A549 (cell line): ENCODE measurements at regions not wholly inside any gene's neighbourhood (a gene's known extent, or its start where the extent isn't known, plus 50 kb on each side); places are given as distances from the start of the nearest gene placed in this dataset.

ENCODE experiments used
- ATAC-seq, 2 experiments: fragments of 200-7000 bp in 1 of 2; fragments of >200 bp in 1 of 2; cut with Nextera tagmentation in 1 of 2; cut with Tn5 transposase in 1 of 2; 3 replicates each; pipeline versions ENCODE4 v1.8.0 to v1.9.1; 2018 to 2020; ENCODE audit warnings: mild to moderate bottlenecking in 1 of 2, moderate library complexity in 1 of 2
- CTCF ChIA-PET: fragments of 300-600 bp; sonication (Branson Sonifier 250); formaldehyde crosslinking; extraction: SDS; loops from one replicate; lab custom pipeline; 2021; ENCODE audit warnings: antibody characterized with exemption, inconsistent platforms; lab: Yijun Ruan, JAX
- POLR2A ChIA-PET: fragments of 350-600 bp; formaldehyde crosslinking; extraction: SDS; loops from one replicate; lab custom pipeline; 2021; ENCODE audit warnings: antibody characterized with exemption, inconsistent platforms; lab: Yijun Ruan, JAX
- DNase-seq, 2 experiments: peaks; one replicate each; pipeline versions ENCODE4 v3.0.0 to v3.0.0-alpha.2; 2011 to 2016; ENCODE audit warnings: low read depth in 1 of 2, low spot score in 1 of 2
- FAIRE-seq: peaks from 2 replicates; lab custom pipeline; 2011; peaks lifted over from hg19 to GRCh38; lab: Jason Lieb, UNC
- H3K27ac ChIP-seq, 2 experiments: fragments of >200 bp; sonication (Bioruptor Twin); formaldehyde crosslinking; 3 replicates each; pipeline ENCODE4 v1.5.1; 2016 to 2017
- H3K4me1 ChIP-seq: fragments of >200 bp; sonication (Bioruptor Twin); formaldehyde crosslinking; 3 replicates; pipeline ENCODE4 v1.6.1; 2016
- H3K4me2 ChIP-seq: fragments of >200 bp; sonication (Bioruptor Twin); formaldehyde crosslinking; 3 replicates; pipeline ENCODE4 v1.6.1; 2016
- H3K4me3 ChIP-seq: fragments of >200 bp; sonication (Bioruptor Twin); formaldehyde crosslinking; 3 replicates; pipeline ENCODE4 v1.5.1; 2016
- H3K9me3 ChIP-seq: fragments of >200 bp; sonication (Bioruptor Twin); formaldehyde crosslinking; 3 replicates; pipeline ENCODE4 v1.6.1; 2016
- BHLHE40 ChIP-seq: IDR thresholded peaks from 2 replicates; pipeline ENCODE4 v1.6.1; 2012; ENCODE audit warnings: low read depth, low read length, inconsistent platforms
- CBX2 ChIP-seq: fragments of 200-600 bp; sonication (generic); IDR thresholded peaks from 2 replicates; pipeline ENCODE4 v1.6.1; 2016; ENCODE audit warnings: low read depth, mild to moderate bottlenecking, borderline replicate concordance
- CBX8 ChIP-seq: fragments of 200-600 bp; sonication (generic); IDR thresholded peaks from 2 replicates; pipeline ENCODE4 v1.6.1; 2016
- CEBPB ChIP-seq, 2 experiments: fragments of >200 bp in 1 of 2; sonication (Bioruptor Twin) in 1 of 2; formaldehyde crosslinking in 1 of 2; IDR thresholded peaks; 2 replicates each; pipeline ENCODE4 v1.6.1; 2012 to 2016
- CTCF ChIP-seq: fragments of >200 bp; sonication (Bioruptor Twin); formaldehyde crosslinking; IDR thresholded peaks from 3 replicates; pipeline ENCODE4 v1.5.1; 2016
- EHF ChIP-seq: fragments of 250-450 bp; sonication (Bioruptor Pico); IDR thresholded peaks from 2 replicates; pipeline ENCODE4 v1.5.0; 2020; ENCODE audit warnings: mild to moderate bottlenecking
- FOSB ChIP-seq: fragments of 250-450 bp; sonication (Bioruptor Pico); IDR thresholded peaks from 2 replicates; pipeline ENCODE4 v1.5.0; 2020; ENCODE audit warnings: mild to moderate bottlenecking, moderate library complexity
- FOSL2 ChIP-seq, 2 experiments: fragments of 450-650 bp in 1 of 2; fragments of >200 bp in 1 of 2; sonication (Bioruptor Twin) in 1 of 2; formaldehyde crosslinking; IDR thresholded peaks; 2 replicates each; pipeline versions ENCODE4 v1.5.0 to v1.6.1; 2016 to 2020; ENCODE audit warnings: mild to moderate bottlenecking in 1 of 2, moderate library complexity in 1 of 2
- FOXS1 ChIP-seq: fragments of 250-450 bp; sonication (Bioruptor Pico); IDR thresholded peaks from 2 replicates; pipeline ENCODE4 v1.5.0; 2020; ENCODE audit warnings: mild to moderate bottlenecking, moderate library complexity
- HOXA7 ChIP-seq: fragments of 250-450 bp; sonication (Bioruptor Pico); IDR thresholded peaks from 2 replicates; pipeline ENCODE4 v1.5.0; 2020; ENCODE audit warnings: mild to moderate bottlenecking, moderate library complexity
- HOXB5 ChIP-seq: fragments of 250-450 bp; sonication (Bioruptor Pico); IDR thresholded peaks from 2 replicates; pipeline ENCODE4 v1.5.0; 2020; ENCODE audit warnings: mild to moderate bottlenecking, moderate library complexity
- KDM5A ChIP-seq: fragments of 200-600 bp; sonication (generic); IDR thresholded peaks from 2 replicates; pipeline ENCODE4 v1.6.1; 2016; ENCODE audit warnings: antibody characterized with exemption, mild to moderate bottlenecking
- PHF8 ChIP-seq: fragments of 200-600 bp; sonication (generic); IDR thresholded peaks from 2 replicates; pipeline ENCODE4 v1.6.1; 2016; ENCODE audit warnings: low read depth, mild to moderate bottlenecking, antibody characterized with exemption, moderate library complexity, borderline replicate concordance
- POLR2AphosphoS2 ChIP-seq: conservative IDR thresholded peaks from 2 replicates; pipeline ENCODE4 v1.6.1; 2012; ENCODE audit warnings: low read length, improper control_type of control experiment, inconsistent platforms
- RFX5 ChIP-seq: fragments of 450-650 bp; IDR thresholded peaks from 2 replicates; pipeline ENCODE4 v1.7.1; 2014; ENCODE audit warnings: antibody characterized with exemption, mild to moderate bottlenecking, moderate library complexity
- SMC3 ChIP-seq: fragments of >200 bp; sonication (Bioruptor Twin); formaldehyde crosslinking; IDR thresholded peaks from 3 replicates; pipeline ENCODE4 v1.6.1; 2018; ENCODE audit warnings: inconsistent platforms
- SREBF2 ChIP-seq: fragments of 450-650 bp; IDR thresholded peaks from 2 replicates; pipeline ENCODE4 v1.6.1; 2014; ENCODE audit warnings: mild to moderate bottlenecking, moderate library complexity
- TP53 ChIP-seq: fragments of 250-450 bp; sonication (Bioruptor Pico); IDR thresholded peaks from 2 replicates; pipeline ENCODE4 v1.5.0; 2021; ENCODE audit warnings: mild to moderate bottlenecking, moderate library complexity
- WGBS: methylation state at CpG from one replicate; pipeline ENCODE4 v1.1.6; 2017; ENCODE audit errors: missing lambda C conversion rate; 5-methylcytosine and 5-hydroxymethylcytosine counted together
- TF ChIP-seq, protein P1 (sequence below): fragments of 150-350 bp; IDR thresholded peaks from 2 replicates; pipeline ENCODE4 v1.6.1; 2014; ENCODE audit warnings: low read depth, mild to moderate bottlenecking, low read length
- TF ChIP-seq, protein P2 (sequence below): fragments of 250-450 bp; sonication (Bioruptor Pico); IDR thresholded peaks from 2 replicates; pipeline ENCODE4 v1.5.0; 2020; ENCODE audit warnings: low read depth, mild to moderate bottlenecking, moderate library complexity
- TF ChIP-seq, protein P3 (sequence below): IDR thresholded peaks from 2 replicates; pipeline ENCODE4 v1.6.1; 2012; ENCODE audit warnings: low read depth, borderline replicate concordance

GRCh38 chr5:51995773-51996306 is 612.6 kb downstream of the ISL1 start:
- WGBS, result 2% methylated on average over 5 of the region's 5 CpGs
- no peak for DNase-seq
- Histone ChIP-seq H3K9me3 (no peaks in the 10 kb centered on the region), H3K4me1 (no peaks in the 10 kb centered on the region), H3K27ac (no peak overlapping the region), H3K4me2 (no peak overlapping the region), H3K4me3 (no peak overlapping the region)
- ChIA-PET CTCF (no interaction called here), POLR2A (no interaction called here)
- no peak for ATAC-seq
- no peak for FAIRE-seq
- TF ChIP-seq, protein P1, sequence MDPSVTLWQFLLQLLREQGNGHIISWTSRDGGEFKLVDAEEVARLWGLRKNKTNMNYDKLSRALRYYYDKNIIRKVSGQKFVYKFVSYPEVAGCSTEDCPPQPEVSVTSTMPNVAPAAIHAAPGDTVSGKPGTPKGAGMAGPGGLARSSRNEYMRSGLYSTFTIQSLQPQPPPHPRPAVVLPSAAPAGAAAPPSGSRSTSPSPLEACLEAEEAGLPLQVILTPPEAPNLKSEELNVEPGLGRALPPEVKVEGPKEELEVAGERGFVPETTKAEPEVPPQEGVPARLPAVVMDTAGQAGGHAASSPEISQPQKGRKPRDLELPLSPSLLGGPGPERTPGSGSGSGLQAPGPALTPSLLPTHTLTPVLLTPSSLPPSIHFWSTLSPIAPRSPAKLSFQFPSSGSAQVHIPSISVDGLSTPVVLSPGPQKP, result no peak

GRCh38 chr5:51996356-51996861 is 613.2 kb downstream of the ISL1 start:
- TF ChIP-seq HOXA7 (CRISPR knock-in tag), result no peak
- TF ChIP-seq SMC3, result no peak
- TF ChIP-seq, protein P1, result no peak
- TF ChIP-seq FOSL2 (IDR thresholded peaks at IDR 0.05), result no peak
- no peak for TF ChIP-seq FOSL2 (CRISPR knock-in tag; IDR thresholded peaks at IDR 0.05)
- TF ChIP-seq CEBPB (IDR thresholded peaks at IDR 0.05), result no peak
- TF ChIP-seq CBX2, result no peak
- TF ChIP-seq CBX8, result no peak
- no peak for TF ChIP-seq RFX5
- no peak for TF ChIP-seq SREBF2
- TF ChIP-seq FOSB, result no peak
- TF ChIP-seq, protein P2, sequence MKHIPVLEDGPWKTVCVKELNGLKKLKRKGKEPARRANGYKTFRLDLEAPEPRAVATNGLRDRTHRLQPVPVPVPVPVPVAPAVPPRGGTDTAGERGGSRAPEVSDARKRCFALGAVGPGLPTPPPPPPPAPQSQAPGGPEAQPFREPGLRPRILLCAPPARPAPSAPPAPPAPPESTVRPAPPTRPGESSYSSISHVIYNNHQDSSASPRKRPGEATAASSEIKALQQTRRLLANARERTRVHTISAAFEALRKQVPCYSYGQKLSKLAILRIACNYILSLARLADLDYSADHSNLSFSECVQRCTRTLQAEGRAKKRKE (CRISPR knock-in tag), result no peak
- TF ChIP-seq, protein P3, sequence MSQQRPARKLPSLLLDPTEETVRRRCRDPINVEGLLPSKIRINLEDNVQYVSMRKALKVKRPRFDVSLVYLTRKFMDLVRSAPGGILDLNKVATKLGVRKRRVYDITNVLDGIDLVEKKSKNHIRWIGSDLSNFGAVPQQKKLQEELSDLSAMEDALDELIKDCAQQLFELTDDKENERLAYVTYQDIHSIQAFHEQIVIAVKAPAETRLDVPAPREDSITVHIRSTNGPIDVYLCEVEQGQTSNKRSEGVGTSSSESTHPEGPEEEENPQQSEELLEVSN, result no peak
- TF ChIP-seq PHF8, result no peak
- Histone ChIP-seq H3K9me3 (no peaks in the 10 kb centered on the region), H3K4me2 (no peak overlapping the region), H3K4me3 (no peak overlapping the region), H3K27ac (no peak overlapping the region), H3K4me1 (no peaks in the 10 kb centered on the region)
- ATAC-seq (no peak), DNase-seq (no peak), FAIRE-seq (no peak)
- 0% methylated on average over 1 of the region's 1 CpG for WGBS
- POLR2A ChIA-PET, result no interaction called here
- CTCF ChIA-PET, result interaction anchor here (0.6 kb wide), 1 partner anchor 69 kb away, joined by 3 read pairs; no protein-coding TSS in a partner anchor

DNA sequence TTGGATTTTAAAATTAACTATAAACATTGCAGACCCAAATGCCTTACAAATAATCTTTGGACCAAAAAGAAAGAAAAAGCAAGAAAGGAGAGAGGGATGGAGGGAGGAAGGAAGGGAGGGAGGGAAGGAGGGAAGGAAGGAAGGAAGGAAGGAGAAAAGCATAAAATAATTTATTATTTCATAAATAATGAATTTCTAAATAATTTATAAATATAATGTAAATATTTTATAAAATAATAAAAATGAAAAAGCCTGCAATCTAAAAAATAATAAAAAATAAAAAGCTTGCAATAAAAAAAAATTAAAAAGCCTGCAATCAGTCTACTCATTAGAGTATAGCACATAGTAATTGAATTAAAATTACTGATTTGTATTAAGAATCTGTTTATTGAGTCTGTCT is 614.3 kb downstream of the ISL1 start:
- TF ChIP-seq EHF (no peak), BHLHE40 (no peak), POLR2AphosphoS2 (no peak), HOXB5 (CRISPR knock-in tag) (no peak), CTCF (no peak), KDM5A (no peak), SREBF2 (no peak), FOSL2 (IDR thresholded peaks at IDR 0.05) (no peak), FOSL2 (CRISPR knock-in tag; IDR thresholded peaks at IDR 0.05) (no peak), TP53 (CRISPR knock-in tag) (no peak), FOXS1 (CRISPR knock-in tag) (no peak)
- no peaks in the 10 kb centered on the region for H3K4me1 ChIP-seq
- ChIA-PET POLR2A (no interaction called here), CTCF (no interaction called here)
- DNase-seq, result no peak
- H3K27ac ChIP-seq, result no peak overlapping the region
- H3K9me3 ChIP-seq, result no peaks in the 10 kb centered on the region
- ATAC-seq, result no peak
- no peak for FAIRE-seq
- H3K4me3 ChIP-seq, result no peak overlapping the region
- no peak overlapping the region for H3K4me2 ChIP-seq
